ENCODE measurements at regions not wholly inside any gene's neighbourhood (a gene's known extent, or its start where the extent isn't known, plus 50 kb on each side); places are given as distances from the start of the nearest gene placed in this dataset.

GRCh38 chr12:88683628-88684027 lies 103.4 kb upstream of the KITLG start:
- no peak for TF ChIP-seq GATA3 (IDR thresholded peaks at IDR 0.05; ENCODE audit: low read depth, low read length)
- no peak for TF ChIP-seq GATA2 (IDR thresholded peaks at IDR 0.05; ENCODE audit: low read depth, low read length)

DNA sequence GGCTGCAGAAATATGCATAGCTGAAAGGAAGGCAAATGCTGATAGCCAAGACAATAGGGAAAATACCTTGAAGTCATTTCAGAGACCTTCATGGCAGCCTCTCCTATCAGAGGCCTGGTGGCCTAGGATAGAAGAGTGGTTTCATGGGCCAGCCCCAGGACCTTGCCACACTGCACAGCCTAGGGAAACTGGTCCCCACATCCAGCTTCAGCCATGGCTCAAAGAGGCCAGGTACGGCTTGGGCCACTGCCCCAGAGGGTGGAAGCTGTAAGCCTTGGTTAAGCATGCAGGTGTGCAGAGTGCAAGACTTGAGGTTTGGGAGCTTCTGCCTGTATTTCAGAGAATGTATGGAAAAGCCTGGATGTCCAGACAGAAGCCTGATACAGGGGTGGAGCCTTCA lies 101.0 kb upstream of the KITLG start:
- TF ChIP-seq GATA3 (IDR thresholded peaks at IDR 0.05; ENCODE audit: low read depth, low read length) (no peak), GATA2 (IDR thresholded peaks at IDR 0.05; ENCODE audit: low read depth, low read length) (no peak)

DNA sequence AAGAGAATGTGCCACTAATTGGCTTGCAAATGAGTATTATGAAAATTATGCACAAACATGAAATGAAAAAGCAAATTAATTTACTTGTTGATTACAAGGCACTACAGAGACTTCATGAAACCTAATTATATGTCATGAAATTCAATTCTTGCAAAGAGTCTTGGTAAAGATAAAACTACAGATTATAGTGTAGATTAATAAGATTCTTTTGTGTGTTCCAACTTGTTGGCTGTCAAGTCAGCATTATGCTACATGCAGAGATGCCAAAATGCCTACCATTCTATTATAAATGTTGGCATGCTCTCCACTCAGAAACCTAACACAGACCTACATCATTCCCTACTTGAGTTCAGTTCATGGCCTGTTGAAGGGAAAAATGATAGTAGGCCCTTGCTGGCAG lies 97.2 kb upstream of the KITLG start:
- TF ChIP-seq GATA3 (IDR thresholded peaks at IDR 0.05; ENCODE audit: low read depth, low read length) (no peak), GATA2 (IDR thresholded peaks at IDR 0.05; ENCODE audit: low read depth, low read length) (no peak)

DNA sequence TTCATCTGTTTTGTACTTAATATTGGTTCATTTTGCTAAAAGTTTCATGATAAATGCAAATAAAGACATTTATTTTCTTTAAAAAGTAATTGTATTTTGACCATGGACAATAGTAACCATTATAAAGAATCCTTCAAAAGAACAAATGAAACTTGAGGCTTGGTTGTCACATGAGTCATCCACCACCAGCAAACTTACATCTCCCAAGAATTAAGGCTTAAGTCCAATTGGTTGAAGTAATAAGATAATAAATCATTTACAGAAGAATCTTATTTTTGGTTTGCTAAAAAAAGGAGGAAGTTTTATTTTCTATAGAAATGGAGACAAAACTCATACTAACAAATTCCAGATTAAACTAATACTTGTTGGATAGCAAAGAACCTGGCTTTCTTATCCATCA lies 84.8 kb upstream of the KITLG start:
- TF ChIP-seq GATA2 (IDR thresholded peaks at IDR 0.05; ENCODE audit: low read depth, low read length) (no peak), GATA3 (IDR thresholded peaks at IDR 0.05; ENCODE audit: low read depth, low read length) (no peak)

GRCh38 chr12:88662961-88663360 lies 82.7 kb upstream of the KITLG start:
- TF ChIP-seq GATA2 (IDR thresholded peaks at IDR 0.05; ENCODE audit: low read depth, low read length) = no peak
- TF ChIP-seq GATA3 (IDR thresholded peaks at IDR 0.05; ENCODE audit: low read depth, low read length) = no peak

- no peak for TF ChIP-seq GATA3 (IDR thresholded peaks at IDR 0.05; ENCODE audit: low read depth, low read length)
- TF ChIP-seq GATA2 (IDR thresholded peaks at IDR 0.05; ENCODE audit: low read depth, low read length) = no peak
Measured at GRCh38 chr12:88662093-88662492, 81.8 kb upstream of the KITLG start.

DNA sequence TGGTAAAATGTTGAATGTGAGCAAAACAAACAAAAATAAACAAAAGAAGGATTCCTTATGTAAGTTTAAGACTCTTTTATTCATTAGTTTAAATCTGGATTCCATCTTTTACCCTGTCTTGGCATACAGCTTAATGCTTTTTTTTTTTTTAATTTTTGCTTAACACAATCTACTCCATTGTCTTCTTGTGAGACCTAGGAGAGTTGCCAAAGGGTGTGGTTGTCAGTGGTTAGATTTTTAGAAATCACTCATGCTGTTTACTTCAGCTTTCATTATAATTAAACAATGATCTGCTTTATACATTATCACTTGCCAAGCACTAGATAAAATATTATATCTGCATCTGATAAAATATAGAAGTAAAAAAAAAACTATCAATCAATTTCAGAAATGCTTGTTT lies 77.7 kb upstream of the KITLG start:
- no peak for TF ChIP-seq GATA3 (IDR thresholded peaks at IDR 0.05; ENCODE audit: low read depth, low read length)
- no peak for TF ChIP-seq GATA2 (IDR thresholded peaks at IDR 0.05; ENCODE audit: low read depth, low read length)

DNA sequence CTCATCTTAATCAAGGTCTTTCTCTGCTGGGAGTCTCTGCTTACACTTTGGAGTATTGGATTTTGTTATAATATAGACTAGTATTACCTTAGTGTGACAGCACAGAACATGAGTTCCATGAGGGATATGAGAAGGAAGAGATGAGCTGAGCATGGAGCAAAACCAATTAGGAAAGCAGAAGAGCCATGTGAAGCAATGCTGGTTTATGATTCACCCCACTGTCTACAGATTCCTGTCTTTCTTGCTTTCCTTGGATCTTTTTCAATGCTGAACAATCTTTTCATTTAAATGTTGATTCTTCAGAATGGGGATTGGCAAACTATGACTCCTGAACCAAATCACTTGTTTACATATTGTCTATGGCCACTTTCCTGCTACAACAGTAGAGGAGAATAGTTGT lies 70.4 kb upstream of the KITLG start:
- TF ChIP-seq GATA3 (IDR thresholded peaks at IDR 0.05; ENCODE audit: low read depth, low read length) (no peak), GATA2 (IDR thresholded peaks at IDR 0.05; ENCODE audit: low read depth, low read length) (no peak)

- no peak for TF ChIP-seq GATA3 (IDR thresholded peaks at IDR 0.05; ENCODE audit: low read depth, low read length)
- TF ChIP-seq GATA2 (IDR thresholded peaks at IDR 0.05; ENCODE audit: low read depth, low read length) = no peak
Measured at GRCh38 chr12:88648625-88649024, 68.4 kb upstream of the KITLG start.

GRCh38 chr12:88646824-88647223 lies 66.6 kb upstream of the KITLG start:
- TF ChIP-seq GATA2 (IDR thresholded peaks at IDR 0.05; ENCODE audit: low read depth, low read length) (no peak), GATA3 (IDR thresholded peaks at IDR 0.05; ENCODE audit: low read depth, low read length) (no peak)

GRCh38 chr12:88645816-88646215 lies 65.5 kb upstream of the KITLG start:
- TF ChIP-seq GATA2 (IDR thresholded peaks at IDR 0.05; ENCODE audit: low read depth, low read length) = no peak
- TF ChIP-seq GATA3 (IDR thresholded peaks at IDR 0.05; ENCODE audit: low read depth, low read length) = no peak

DNA sequence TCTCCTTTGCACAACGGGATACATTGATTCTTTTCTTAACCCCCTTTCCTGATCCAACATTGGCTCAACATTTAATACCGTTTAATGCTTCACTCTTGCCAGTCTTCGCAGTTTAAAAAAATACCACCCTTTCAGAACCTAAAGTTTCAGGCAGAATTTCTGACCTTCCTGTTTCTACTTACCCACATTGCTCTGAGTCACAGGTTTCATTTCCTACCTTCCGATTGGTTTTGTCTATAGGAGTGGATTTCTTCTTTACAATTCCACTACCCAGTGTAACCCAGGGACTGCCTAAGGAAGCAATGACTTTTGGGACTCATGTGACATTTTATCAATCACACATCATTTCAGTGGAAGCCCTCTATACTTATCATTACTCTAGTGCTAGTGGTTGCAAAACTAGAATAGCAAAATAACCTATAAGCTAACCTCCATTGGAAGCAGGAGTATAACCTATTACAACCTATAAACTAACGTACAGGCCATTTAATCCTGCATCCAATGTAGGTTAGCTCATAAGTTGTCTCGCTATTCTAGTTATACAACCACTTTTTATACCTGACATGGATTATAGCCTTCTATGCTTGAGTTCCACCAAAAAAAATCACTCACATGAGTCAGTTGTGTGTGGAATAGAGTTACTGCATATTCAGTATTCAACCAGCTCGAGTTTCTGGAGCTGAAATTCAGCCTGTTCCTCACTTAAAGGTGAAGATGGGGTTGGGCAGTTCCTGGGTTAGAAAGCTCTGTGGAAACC lies 64.9 kb upstream of the KITLG start:
- no peak for TF ChIP-seq GATA2 (IDR thresholded peaks at IDR 0.05; ENCODE audit: low read depth, low read length)
- no peak for TF ChIP-seq GATA3 (IDR thresholded peaks at IDR 0.05; ENCODE audit: low read depth, low read length)

GRCh38 chr12:88643685-88644084 lies 63.4 kb upstream of the KITLG start:
- TF ChIP-seq GATA2 (IDR thresholded peaks at IDR 0.05; ENCODE audit: low read depth, low read length) (no peak), GATA3 (IDR thresholded peaks at IDR 0.05; ENCODE audit: low read depth, low read length) (no peak)

GRCh38 chr12:88642675-88643431 lies 62.6 kb upstream of the KITLG start:
- TF ChIP-seq GATA3 (IDR thresholded peaks at IDR 0.05; ENCODE audit: low read depth, low read length) = no peak
- no peak for TF ChIP-seq GATA2 (IDR thresholded peaks at IDR 0.05; ENCODE audit: low read depth, low read length)
